Ishikawa (cell line): ENCODE measurements at regions not wholly inside any gene's neighbourhood (a gene's known extent, or its start where the extent isn't known, plus 50 kb on each side); places are given as distances from the start of the nearest gene placed in this dataset.

Source experiments
- CEBPB ChIP-seq: IDR thresholded peaks from 2 replicates; pipeline ENCODE4 v1.6.1; 2012
- CREB1 ChIP-seq: IDR thresholded peaks from 2 replicates; pipeline ENCODE4 v1.6.1; 2012; ENCODE audit warnings: low read depth
- EGR1 ChIP-seq: IDR thresholded peaks from 2 replicates; pipeline ENCODE4 v1.6.1; 2012
- EP300 ChIP-seq: IDR thresholded peaks from 2 replicates; pipeline ENCODE4 v1.6.1; 2012; ENCODE audit warnings: borderline replicate concordance
- FOXM1 ChIP-seq: IDR thresholded peaks from 2 replicates; pipeline ENCODE4 v1.6.1; 2012; ENCODE audit warnings: low read depth, borderline replicate concordance
- NFIC ChIP-seq: IDR thresholded peaks from 2 replicates; pipeline ENCODE4 v1.6.1; 2012
- RAD21 ChIP-seq: IDR thresholded peaks from 2 replicates; pipeline ENCODE4 v1.6.1; 2012; ENCODE audit warnings: low read depth
- TAF1 ChIP-seq: IDR thresholded peaks from 2 replicates; pipeline ENCODE4 v1.6.1; 2012; ENCODE audit warnings: low read depth, mild to moderate bottlenecking
- TCF12 ChIP-seq: IDR thresholded peaks from 2 replicates; pipeline ENCODE4 v1.6.1; 2012; ENCODE audit warnings: low read depth
- TEAD4 ChIP-seq: IDR thresholded peaks from 2 replicates; pipeline ENCODE4 v1.6.1; 2012
- YY1 ChIP-seq: IDR thresholded peaks from 2 replicates; pipeline ENCODE4 v1.6.1; 2012; ENCODE audit warnings: low read depth
- ZBTB7A ChIP-seq: IDR thresholded peaks from 2 replicates; pipeline ENCODE4 v1.6.1; 2012; ENCODE audit warnings: low read depth
- TF ChIP-seq, protein P1 (sequence below): IDR thresholded peaks from 2 replicates; pipeline ENCODE4 v1.6.1; 2012; ENCODE audit warnings: low read depth, mild to moderate bottlenecking
- TF ChIP-seq, protein P2 (sequence below): IDR thresholded peaks from 2 replicates; pipeline ENCODE4 v1.6.1; 2012
- TF ChIP-seq, protein P3 (sequence below): IDR thresholded peaks from 2 replicates; pipeline ENCODE4 v1.6.1; 2012

DNA sequence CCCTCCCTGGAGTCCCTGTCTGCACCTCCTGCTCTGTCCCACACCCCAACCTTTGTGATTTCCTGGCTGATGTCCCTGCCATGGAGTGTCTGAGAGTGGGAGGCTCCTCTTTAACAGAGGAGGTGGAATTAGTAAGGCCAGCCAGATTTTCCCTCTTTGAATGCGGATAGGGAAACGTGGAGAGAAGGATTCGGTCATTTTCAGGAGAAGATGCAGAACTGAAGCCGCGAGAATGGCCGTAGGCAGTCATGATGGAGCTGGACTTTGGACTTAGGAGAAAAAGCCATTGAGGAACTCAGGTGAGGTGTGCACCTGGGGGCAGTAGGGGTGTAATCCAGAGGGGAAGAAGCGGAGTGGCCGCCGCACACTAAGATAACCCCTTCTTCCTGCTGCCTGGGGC, 138.1 kb upstream of the ATP10A start:
- TF ChIP-seq YY1 (no peak), TEAD4 (no peak), TAF1 (no peak), NFIC (no peak), TCF12 (no peak), CREB1 (no peak), FOXM1 (no peak), ZBTB7A (no peak), EGR1 (no peak), RAD21 (no peak), CEBPB (no peak), EP300 (no peak)
- TF ChIP-seq, protein P1, sequence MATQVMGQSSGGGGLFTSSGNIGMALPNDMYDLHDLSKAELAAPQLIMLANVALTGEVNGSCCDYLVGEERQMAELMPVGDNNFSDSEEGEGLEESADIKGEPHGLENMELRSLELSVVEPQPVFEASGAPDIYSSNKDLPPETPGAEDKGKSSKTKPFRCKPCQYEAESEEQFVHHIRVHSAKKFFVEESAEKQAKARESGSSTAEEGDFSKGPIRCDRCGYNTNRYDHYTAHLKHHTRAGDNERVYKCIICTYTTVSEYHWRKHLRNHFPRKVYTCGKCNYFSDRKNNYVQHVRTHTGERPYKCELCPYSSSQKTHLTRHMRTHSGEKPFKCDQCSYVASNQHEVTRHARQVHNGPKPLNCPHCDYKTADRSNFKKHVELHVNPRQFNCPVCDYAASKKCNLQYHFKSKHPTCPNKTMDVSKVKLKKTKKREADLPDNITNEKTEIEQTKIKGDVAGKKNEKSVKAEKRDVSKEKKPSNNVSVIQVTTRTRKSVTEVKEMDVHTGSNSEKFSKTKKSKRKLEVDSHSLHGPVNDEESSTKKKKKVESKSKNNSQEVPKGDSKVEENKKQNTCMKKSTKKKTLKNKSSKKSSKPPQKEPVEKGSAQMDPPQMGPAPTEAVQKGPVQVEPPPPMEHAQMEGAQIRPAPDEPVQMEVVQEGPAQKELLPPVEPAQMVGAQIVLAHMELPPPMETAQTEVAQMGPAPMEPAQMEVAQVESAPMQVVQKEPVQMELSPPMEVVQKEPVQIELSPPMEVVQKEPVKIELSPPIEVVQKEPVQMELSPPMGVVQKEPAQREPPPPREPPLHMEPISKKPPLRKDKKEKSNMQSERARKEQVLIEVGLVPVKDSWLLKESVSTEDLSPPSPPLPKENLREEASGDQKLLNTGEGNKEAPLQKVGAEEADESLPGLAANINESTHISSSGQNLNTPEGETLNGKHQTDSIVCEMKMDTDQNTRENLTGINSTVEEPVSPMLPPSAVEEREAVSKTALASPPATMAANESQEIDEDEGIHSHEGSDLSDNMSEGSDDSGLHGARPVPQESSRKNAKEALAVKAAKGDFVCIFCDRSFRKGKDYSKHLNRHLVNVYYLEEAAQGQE: no peak
- TF ChIP-seq, protein P2, sequence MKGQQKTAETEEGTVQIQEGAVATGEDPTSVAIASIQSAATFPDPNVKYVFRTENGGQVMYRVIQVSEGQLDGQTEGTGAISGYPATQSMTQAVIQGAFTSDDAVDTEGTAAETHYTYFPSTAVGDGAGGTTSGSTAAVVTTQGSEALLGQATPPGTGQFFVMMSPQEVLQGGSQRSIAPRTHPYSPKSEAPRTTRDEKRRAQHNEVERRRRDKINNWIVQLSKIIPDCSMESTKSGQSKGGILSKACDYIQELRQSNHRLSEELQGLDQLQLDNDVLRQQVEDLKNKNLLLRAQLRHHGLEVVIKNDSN: no peak
- TF ChIP-seq, protein P3, sequence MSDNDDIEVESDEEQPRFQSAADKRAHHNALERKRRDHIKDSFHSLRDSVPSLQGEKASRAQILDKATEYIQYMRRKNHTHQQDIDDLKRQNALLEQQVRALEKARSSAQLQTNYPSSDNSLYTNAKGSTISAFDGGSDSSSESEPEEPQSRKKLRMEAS: no peak

DNA sequence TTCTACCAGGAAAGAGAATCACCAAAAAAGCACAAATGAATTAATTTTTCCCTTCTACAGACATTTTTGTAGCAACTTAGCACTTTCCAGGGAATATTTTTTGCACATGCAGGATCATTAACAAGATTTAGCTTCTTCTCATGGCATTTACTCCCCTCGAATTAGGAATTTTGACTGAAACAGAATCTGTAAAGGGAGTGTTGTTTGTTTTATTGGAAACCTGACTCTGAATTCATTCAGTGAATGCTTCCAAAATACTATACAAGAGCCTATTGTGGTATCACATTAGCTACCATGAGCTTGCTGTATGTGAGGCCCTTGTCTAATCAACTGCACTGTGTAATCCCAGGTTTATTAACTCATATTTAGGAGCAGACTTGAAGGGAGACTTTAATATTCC, 130.4 kb upstream of the ATP10A start:
- TF ChIP-seq, protein P1: no peak
- TF ChIP-seq, protein P2: no peak
- TF ChIP-seq EP300: no peak
- TF ChIP-seq YY1: no peak
- no peak for TF ChIP-seq TEAD4
- no peak for TF ChIP-seq FOXM1
- TF ChIP-seq EGR1: no peak
- no peak for TF ChIP-seq RAD21
- TF ChIP-seq TAF1: no peak

DNA sequence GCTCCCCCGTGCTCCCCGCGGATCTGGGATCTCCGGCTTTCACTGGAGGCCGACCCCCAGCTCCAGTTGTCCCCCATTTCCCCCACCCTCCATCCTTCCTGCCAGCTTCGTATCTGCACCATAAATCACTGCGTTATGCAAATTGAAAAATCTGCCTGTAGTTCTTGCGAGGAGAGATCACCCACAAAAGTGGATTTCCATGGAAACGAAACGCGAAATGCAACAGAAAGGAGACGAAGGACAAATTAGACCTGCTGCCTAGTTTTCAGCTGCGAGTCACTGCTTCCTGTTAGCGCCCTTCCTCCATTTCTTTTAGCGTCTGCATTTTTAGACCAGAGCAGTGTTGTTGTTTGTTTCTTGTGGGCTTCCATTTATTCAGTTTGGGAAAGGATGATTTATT, 127.1 kb upstream of the ATP10A start:
- no peak for TF ChIP-seq ZBTB7A
- TF ChIP-seq, protein P3: no peak
- TF ChIP-seq CEBPB: no peak

DNA sequence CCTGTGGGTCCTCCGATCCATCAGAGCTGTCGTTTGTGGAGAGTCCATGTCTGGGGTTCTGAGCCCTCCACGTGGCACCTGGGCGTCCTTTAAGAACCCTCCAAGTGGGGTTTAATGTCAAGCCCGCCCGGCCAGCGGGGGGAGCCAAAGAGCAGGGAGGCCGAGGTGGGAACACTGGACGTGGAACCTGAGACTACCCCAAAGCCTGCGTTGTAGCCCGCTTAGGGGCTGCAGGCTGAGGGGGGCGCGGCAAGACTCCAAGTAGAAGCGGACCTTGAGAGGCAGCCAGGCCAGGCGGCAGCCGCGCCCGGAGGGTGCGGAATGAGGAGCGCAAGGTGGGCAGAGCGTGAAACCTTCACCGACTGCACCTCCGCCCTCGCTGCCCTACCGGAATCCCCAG, 126.2 kb upstream of the ATP10A start:
- TF ChIP-seq FOXM1 (no peak), ZBTB7A (no peak), TAF1 (no peak), YY1 (no peak)
- TF ChIP-seq, protein P2: no peak
- TF ChIP-seq, protein P3: no peak

DNA sequence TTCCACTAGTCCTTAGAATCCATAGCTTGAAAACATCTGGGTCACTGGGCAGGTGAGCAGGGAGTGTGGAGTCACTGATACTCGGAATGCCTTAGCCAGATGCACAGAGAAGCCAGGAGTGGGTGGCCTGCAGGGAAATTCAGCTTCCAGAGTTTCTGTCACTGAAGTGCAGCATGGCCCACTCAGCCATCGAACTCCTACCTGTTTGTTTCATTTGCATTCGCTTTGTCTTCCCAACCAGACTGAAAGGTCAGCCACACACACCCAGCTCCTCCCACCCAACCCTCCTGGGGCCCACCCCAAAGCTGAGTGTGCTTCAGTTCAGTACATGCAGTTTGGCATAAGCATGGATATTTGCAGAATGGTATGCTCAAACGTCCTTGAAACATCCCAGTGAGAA, 124.5 kb upstream of the ATP10A start:
- TF ChIP-seq TAF1 (no peak), TEAD4 (no peak), RAD21 (no peak), ZBTB7A (no peak)

DNA sequence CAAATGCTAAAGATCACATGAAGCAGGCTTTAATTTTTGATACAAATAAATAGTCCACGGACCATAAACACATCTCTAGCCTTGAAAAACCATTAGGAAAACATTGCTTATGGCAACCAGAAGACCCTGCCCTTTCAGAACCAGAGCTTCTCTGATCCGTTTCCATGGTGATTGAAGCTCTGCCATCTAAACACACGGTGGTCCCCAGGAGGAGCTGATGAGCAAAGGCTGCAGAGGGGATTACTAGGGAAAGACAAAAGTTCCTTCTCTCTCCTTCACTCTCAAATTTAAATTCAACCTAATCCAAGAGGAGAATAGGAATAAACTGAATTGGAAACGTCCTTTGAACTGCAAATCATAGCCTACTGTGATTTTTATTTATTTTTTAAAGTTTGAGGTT, 122.0 kb upstream of the ATP10A start:
- TF ChIP-seq TAF1 (no peak), FOXM1 (no peak), CREB1 (no peak), YY1 (no peak), EGR1 (no peak), CEBPB (no peak), NFIC (no peak), RAD21 (no peak), EP300 (no peak), ZBTB7A (no peak), TEAD4 (no peak), TCF12 (no peak)
- TF ChIP-seq, protein P3: no peak
- TF ChIP-seq, protein P1: no peak
- TF ChIP-seq, protein P2: no peak
